Esophagus (tissue), 2 donors: ENCODE measurements at regions not wholly inside any gene's neighbourhood (a gene's known extent, or its start where the extent isn't known, plus 50 kb on each side); places are given as distances from the start of the nearest gene placed in this dataset.
"Not testable (repeated sequence)": the region's sequence is repeated elsewhere in the genome, so short reads cannot be mapped to it uniquely, and the experiment has no call there.

Experiments
- H3K27ac ChIP-seq, 2 donors: one replicate each; pipeline ENCODE4 v1.5.1; 2013; ENCODE audit warnings: low read depth in 2 of 2, mild to moderate bottlenecking in 2 of 2, inconsistent platforms in 1 of 2, low read length in 1 of 2, moderate library complexity in 1 of 2
- H3K27me3 ChIP-seq, 2 donors: one replicate each; pipeline ENCODE4 v1.6.1; 2013; ENCODE audit warnings: low read length in 2 of 2, control low read depth in 1 of 2, mild to moderate bottlenecking in 1 of 2; ENCODE audit not compliant: insufficient read depth in 2 of 2, control insufficient read depth in 1 of 2
- H3K36me3 ChIP-seq, 2 donors: one replicate each; pipeline ENCODE4 v1.6.1; 2013; ENCODE audit warnings: low read length in 1 of 2; ENCODE audit not compliant: control insufficient read depth in 2 of 2, insufficient read depth in 2 of 2
- H3K4me1 ChIP-seq, 2 donors: one replicate each; pipeline ENCODE4 v1.6.1; 2013; ENCODE audit warnings: low read length in 1 of 2; ENCODE audit not compliant: control insufficient read depth in 2 of 2, insufficient read depth in 2 of 2
- H3K4me3 ChIP-seq, 2 donors: one replicate each; pipeline ENCODE4 v1.5.1; 2013; ENCODE audit warnings: low read length in 2 of 2, mild to moderate bottlenecking in 2 of 2, low read depth in 1 of 2, moderate library complexity in 1 of 2
- H3K9me3 ChIP-seq, 2 donors: one replicate each; pipeline ENCODE4 v1.6.1; 2013; ENCODE audit warnings: mild to moderate bottlenecking in 2 of 2, low read depth in 1 of 2, low read length in 1 of 2, moderate library complexity in 1 of 2; ENCODE audit not compliant: control insufficient read depth in 2 of 2, insufficient read depth in 1 of 2
- WGBS, 2 donors: extraction: QIAGEN DNeasy Blood & Tissue Kit; methylation state at CpG; one replicate each; pipeline ENCODE4 v1.1.7; 2013; 5-methylcytosine and 5-hydroxymethylcytosine counted together
- donor health status: healthy with polysubstance abuse.
- donor health status: Bipolar disorder and iron deficiency.

GRCh38 chr12:114588061-114588460 lies 95.9 kb downstream of the TBX3 start:
- Histone ChIP-seq H3K9me3 (no peaks in the 10 kb centered on the region), H3K27ac (peak overlapping the region in 1 of 2 donors; percentile 78), H3K4me1 (no peaks in the 10 kb centered on the region), H3K27me3 (peaks cover 2 to 3% of the 10 kb centered on the region in 2 donors), H3K4me3 (no peak overlapping the region), H3K36me3 (no peaks in the 10 kb centered on the region)
- 45 to 50% methylated on average over 7 of the region's 7 CpGs for WGBS, 2 donors

GRCh38 chr12:114580306-114580705 lies 103.7 kb downstream of the TBX3 start:
- H3K4me3 ChIP-seq, result no peak overlapping the region
- H3K36me3 ChIP-seq, result no peaks in the 10 kb centered on the region
- no peak overlapping the region for H3K27ac ChIP-seq
- H3K9me3 ChIP-seq, result no peaks in the 10 kb centered on the region
- H3K4me1 ChIP-seq, result no peaks in the 10 kb centered on the region
- 51 to 53% methylated on average over 2 of the region's 2 CpGs for WGBS, 2 donors
- no peaks in the 10 kb centered on the region for H3K27me3 ChIP-seq

- H3K4me3 ChIP-seq, result no peak overlapping the region
- H3K9me3 ChIP-seq, result no peaks in the 10 kb centered on the region
- no peaks in the 10 kb centered on the region for H3K36me3 ChIP-seq
- no peaks in the 10 kb centered on the region for H3K27me3 ChIP-seq
- no peaks in the 10 kb centered on the region for H3K4me1 ChIP-seq
- H3K27ac ChIP-seq, result no peak overlapping the region
- WGBS, 2 donors, result 56 to 67% methylated on average over 1 of the region's 1 CpG
Observed at GRCh38 chr12:114579389-114579788, 104.6 kb downstream of the TBX3 start.

GRCh38 chr12:114562654-114563053 lies 121.3 kb downstream of the TBX3 start:
- Histone ChIP-seq H3K9me3 (no peaks in the 10 kb centered on the region), H3K27me3 (no peaks in the 10 kb centered on the region), H3K27ac (no peak overlapping the region), H3K36me3 (no peaks in the 10 kb centered on the region), H3K4me3 (no peak overlapping the region), H3K4me1 (no peaks in the 10 kb centered on the region)
- 48 to 49% methylated on average over 2 of the region's 2 CpGs for WGBS, 2 donors

GRCh38 chr12:114555451-114555850 lies 128.5 kb downstream of the TBX3 start:
- no peaks in the 10 kb centered on the region for H3K9me3 ChIP-seq
- no peak overlapping the region for H3K4me3 ChIP-seq
- WGBS, 2 donors, result 39 to 54% methylated on average over 2 of the region's 2 CpGs
- H3K4me1 ChIP-seq, result no peaks in the 10 kb centered on the region
- H3K27me3 ChIP-seq, result no peaks in the 10 kb centered on the region
- H3K27ac ChIP-seq, result no peak overlapping the region
- H3K36me3 ChIP-seq, result no peaks in the 10 kb centered on the region

- 89 to 92% methylated on average over 1 of the region's 1 CpG for WGBS, 2 donors
- Histone ChIP-seq H3K9me3 (peaks cover 0 to 4% of the 10 kb centered on the region in 2 donors), H3K27ac (no peak overlapping the region), H3K27me3 (no peaks in the 10 kb centered on the region), H3K4me3 (no peak overlapping the region), H3K36me3 (no peaks in the 10 kb centered on the region), H3K4me1 (no peaks in the 10 kb centered on the region)
Observed at GRCh38 chr12:114547636-114548035, 136.3 kb downstream of the TBX3 start.

- Histone ChIP-seq H3K36me3 (no peaks in the 10 kb centered on the region), H3K4me1 (no peaks in the 10 kb centered on the region), H3K4me3 (no peak overlapping the region), H3K27me3 (no peaks in the 10 kb centered on the region), H3K9me3 (no peaks in the 10 kb centered on the region), H3K27ac (no peak overlapping the region)
- 54 to 62% methylated on average over 7 of the region's 7 CpGs for WGBS, 2 donors
Observed at GRCh38 chr12:114530417-114530816, 124.5 kb upstream of the TBX5 start.

- no peaks in the 10 kb centered on the region for H3K36me3 ChIP-seq
- no peaks in the 10 kb centered on the region for H3K9me3 ChIP-seq
- no peaks in the 10 kb centered on the region for H3K27me3 ChIP-seq
- no peak overlapping the region for H3K27ac ChIP-seq
- 44 to 62% methylated on average over 2 of the region's 2 CpGs for WGBS, 2 donors
- H3K4me3 ChIP-seq, result no peak overlapping the region
- H3K4me1 ChIP-seq, result no peaks in the 10 kb centered on the region
Observed at GRCh38 chr12:114529966-114530365, 124.0 kb upstream of the TBX5 start.

GRCh38 chr12:114528766-114529165 lies 122.8 kb upstream of the TBX5 start:
- H3K9me3 ChIP-seq, result no peaks in the 10 kb centered on the region
- 42 to 43% methylated on average over 3 of the region's 3 CpGs for WGBS, 2 donors
- H3K4me3 ChIP-seq, result no peak overlapping the region
- no peaks in the 10 kb centered on the region for H3K4me1 ChIP-seq
- no peaks in the 10 kb centered on the region for H3K27me3 ChIP-seq
- no peaks in the 10 kb centered on the region for H3K36me3 ChIP-seq
- H3K27ac ChIP-seq, result no peak overlapping the region

GRCh38 chr12:114521160-114521559 lies 115.2 kb upstream of the TBX5 start:
- H3K4me1 ChIP-seq, H3K36me3 ChIP-seq, H3K27me3 ChIP-seq, H3K9me3 ChIP-seq, H3K4me3 ChIP-seq, H3K27ac ChIP-seq: not testable (repeated sequence)
- WGBS, 2 donors, result 82 to 84% methylated on average over 2 of the region's 2 CpGs
